Fibroblast of skin of abdomen (primary cell): ENCODE measurements at regions not wholly inside any gene's neighbourhood (a gene's known extent, or its start where the extent isn't known, plus 50 kb on each side); places are given as distances from the start of the nearest gene placed in this dataset.
A peak's percentile ranks its signal among the peaks of the same experiment; 100 is the strongest.
"Not testable (repeated sequence)": the region's sequence is repeated elsewhere in the genome, so short reads cannot be mapped to it uniquely, and the experiment has no call there.

ENCODE experiments used
- DNase-seq: peaks from one replicate; pipeline ENCODE4 v3.0.0-alpha.2; 2013

GRCh38 chr10:114872519-114873087 is 51.0 kb downstream of the FHIP2A start:
- DNase-seq, result no peak

GRCh38 chr10:114874827-114875411 is 53.3 kb downstream of the FHIP2A start:
- peak; percentile 52 for DNase-seq

- DNase-seq, result not testable (repeated sequence)
Measured at GRCh38 chr10:114875590-114876081, 54.1 kb downstream of the FHIP2A start.

- DNase-seq, result no peak
Measured at GRCh38 chr10:114876169-114876568, 54.6 kb downstream of the FHIP2A start.

GRCh38 chr10:114876602-114877300 is 55.2 kb downstream of the FHIP2A start:
- peak; percentile 53 for DNase-seq

GRCh38 chr10:114877301-114877644 is 55.7 kb downstream of the FHIP2A start:
- DNase-seq, result no peak

GRCh38 chr10:114879093-114879492 is 57.5 kb downstream of the FHIP2A start:
- DNase-seq, result no peak

GRCh38 chr10:114879541-114880158 is 58.1 kb downstream of the FHIP2A start:
- DNase-seq, result no peak

GRCh38 chr10:114881417-114881816 is 56.6 kb upstream of the TRUB1 start:
- DNase-seq, result peak; percentile 76

- no peak for DNase-seq
Measured at GRCh38 chr10:114881901-114882300, 56.1 kb upstream of the TRUB1 start.

- no peak for DNase-seq
Measured at GRCh38 chr10:114885443-114885842, 52.6 kb upstream of the TRUB1 start.
